GM21528 (cell line): ENCODE measurements at regions not wholly inside any gene's neighbourhood (a gene's known extent, or its start where the extent isn't known, plus 50 kb on each side); places are given as distances from the start of the nearest gene placed in this dataset.
"Not testable (repeated sequence)": the region's sequence is repeated elsewhere in the genome, so short reads cannot be mapped to it uniquely, and the experiment has no call there.

Experiments used
- ATAC-seq: cut with Tn5 transposase; IDR thresholded peaks from one replicate; pipeline ENCODE4 v1.9.1; 2021; ENCODE audit warnings: mild to moderate bottlenecking, moderate library complexity; ENCODE audit not compliant: unreplicated experiment, low FRiP score

GRCh38 chr15:62316413-62317060 lies 151.5 kb upstream of the C2CD4B start:
- no peak for ATAC-seq

GRCh38 chr15:62320259-62320658 lies 155.2 kb upstream of the C2CD4B start:
- no peak for ATAC-seq

DNA sequence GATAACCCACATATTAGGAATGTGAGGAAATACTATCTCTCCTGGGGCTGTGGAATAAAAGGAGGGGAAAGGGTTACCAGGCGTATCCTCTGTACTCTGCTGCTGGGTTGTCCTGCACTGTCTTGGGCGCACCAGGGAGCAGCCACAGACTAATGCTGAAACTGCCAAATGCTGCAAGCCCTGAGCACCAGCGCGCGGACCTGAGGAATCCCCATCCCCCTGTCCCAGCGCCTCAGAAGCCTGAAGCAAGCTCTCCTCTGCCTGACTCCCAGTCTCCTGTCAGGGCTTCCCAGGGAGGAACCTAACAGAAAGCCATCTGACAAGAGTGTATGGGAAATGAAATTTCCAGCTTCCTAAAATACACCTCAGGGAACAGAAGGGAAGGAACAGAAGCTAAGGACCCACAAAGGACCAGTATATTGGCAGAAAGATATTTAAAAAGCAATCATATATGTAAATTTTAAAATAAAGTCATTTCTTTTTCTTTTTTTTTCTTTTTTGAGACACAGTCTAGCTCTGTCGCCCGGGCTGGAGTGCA lies 158.3 kb upstream of the C2CD4B start:
- no peak for ATAC-seq

- no peak for ATAC-seq
Measured at GRCh38 chr15:62324382-62324781, 159.3 kb upstream of the C2CD4B start.

DNA sequence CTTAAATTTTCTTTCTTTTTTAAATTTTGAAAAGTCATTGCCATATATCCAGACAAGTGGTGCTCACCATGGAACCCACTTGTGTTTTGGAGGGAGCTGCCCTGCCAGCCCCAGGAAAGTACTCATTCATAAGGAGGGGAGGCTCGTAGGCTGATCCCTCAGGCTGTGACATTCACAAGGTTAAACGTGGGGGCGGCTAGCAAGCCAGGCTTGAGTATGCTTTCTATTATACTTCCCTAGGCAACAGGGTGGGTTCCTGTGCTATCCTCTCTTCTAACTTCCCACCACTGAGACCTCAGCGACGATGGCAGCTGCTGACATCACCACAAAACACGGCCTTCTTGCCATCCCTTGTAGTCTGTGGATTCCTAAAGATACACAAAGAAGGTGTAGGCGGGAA lies 160.5 kb upstream of the C2CD4B start:
- ATAC-seq: no peak

DNA sequence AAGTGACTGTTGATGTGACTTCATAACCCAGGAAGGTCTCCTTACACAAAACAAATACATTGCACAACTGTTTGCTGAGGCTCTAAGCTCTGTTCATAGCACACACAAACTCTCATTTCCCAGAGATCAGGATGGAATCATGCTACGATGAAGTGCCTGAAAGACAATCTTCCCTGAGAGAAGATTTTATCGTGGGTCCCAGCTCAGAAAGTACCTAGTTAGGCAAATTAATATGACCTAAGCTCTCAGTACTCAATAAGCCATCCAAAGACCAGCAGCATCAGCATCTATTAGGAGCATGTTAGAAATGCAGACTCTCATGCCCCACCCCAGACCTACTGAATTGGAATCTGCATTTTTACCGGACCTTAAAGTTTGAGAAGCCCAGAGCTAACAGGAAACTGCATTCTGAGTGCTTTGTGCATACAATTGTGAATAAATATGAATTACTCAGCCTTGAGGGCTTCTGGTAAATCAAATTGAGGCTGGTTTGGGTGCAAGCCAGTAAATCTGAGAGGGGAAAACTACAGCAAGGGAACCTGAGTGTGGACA lies 161.5 kb upstream of the C2CD4B start:
- ATAC-seq: no peak

DNA sequence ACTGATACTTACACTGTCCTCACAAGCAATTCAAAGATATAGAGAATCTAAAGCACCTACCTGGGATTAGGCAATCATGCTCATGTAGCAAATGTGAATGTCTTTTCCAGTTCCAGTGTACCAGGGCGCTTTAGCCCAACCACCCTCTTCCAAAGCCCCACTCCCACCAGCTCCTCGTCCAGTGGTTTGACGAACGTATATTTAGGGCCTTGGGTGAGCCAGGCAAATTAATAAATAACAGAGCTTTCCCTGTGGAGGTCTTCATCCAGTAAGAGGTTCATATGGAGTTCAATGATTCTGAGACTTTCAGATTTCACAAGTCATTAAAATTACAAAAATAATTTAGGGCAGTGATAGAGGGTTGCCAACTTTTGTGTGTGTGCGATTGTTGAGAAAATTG lies 162.3 kb upstream of the C2CD4B start:
- ATAC-seq: no peak

- ATAC-seq: not testable (repeated sequence)
Measured at GRCh38 chr15:62332472-62332871, 167.4 kb upstream of the C2CD4B start.

GRCh38 chr15:62334536-62334935 lies 169.5 kb upstream of the C2CD4B start:
- no peak for ATAC-seq

DNA sequence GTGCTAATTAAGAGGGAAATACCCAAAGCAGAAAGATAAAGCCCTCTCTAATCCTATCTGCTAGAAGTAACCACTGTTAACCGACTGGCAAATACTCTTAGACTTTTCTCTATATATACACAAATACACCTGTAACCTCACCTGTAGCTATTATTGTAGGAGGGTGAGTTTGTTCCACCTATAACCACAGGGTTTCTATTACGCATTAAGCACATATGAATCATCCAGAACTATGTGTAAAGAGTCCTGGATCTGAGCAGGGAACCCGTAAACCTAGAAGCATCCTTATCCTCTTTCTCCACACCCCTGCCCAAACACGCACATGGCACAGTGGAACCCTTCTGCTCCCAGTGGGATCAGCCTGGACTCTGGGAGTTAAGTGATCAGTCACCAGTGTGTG lies 172.8 kb upstream of the C2CD4B start:
- ATAC-seq: no peak

DNA sequence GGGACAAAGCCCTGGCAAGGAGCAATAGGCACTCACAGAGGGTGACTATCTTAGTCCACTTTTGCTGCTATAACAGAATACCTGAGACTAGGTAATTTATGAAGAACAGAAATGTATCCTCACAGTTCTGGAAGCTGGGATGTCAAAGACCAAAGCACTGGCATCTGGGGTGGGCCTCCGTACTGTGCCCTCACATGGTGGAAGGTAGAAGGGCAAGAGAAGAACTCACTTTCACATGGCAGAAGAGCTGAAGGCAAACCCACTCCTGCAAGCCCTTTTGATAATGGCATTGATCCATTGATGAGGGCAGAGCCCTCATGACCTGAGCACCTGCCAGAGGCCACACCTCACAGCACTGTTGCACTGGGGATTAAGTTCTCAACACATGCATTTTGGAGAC lies 173.4 kb upstream of the C2CD4B start:
- no peak for ATAC-seq

DNA sequence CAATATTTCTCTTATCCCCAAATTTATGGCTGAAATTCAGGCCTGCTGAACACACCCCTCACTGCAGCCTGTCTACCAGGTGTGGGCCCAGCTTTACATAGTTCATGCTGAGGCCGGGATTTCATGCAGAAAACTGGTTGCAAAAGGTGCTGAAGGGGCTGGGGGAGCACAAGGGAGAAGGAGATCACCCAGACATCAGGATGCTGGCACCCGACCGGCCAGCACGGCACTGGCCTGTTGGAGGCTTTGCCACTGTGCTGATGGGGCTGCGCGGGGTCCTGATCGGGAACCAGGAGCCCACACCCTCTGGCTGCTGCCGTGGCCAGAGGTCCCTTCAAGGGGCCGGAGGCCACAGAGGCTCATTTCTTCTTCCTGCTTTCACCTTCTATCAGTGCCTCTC lies 177.9 kb upstream of the C2CD4B start:
- ATAC-seq: no peak

GRCh38 chr15:62343397-62343796 lies 178.3 kb upstream of the C2CD4B start:
- ATAC-seq: no peak

DNA sequence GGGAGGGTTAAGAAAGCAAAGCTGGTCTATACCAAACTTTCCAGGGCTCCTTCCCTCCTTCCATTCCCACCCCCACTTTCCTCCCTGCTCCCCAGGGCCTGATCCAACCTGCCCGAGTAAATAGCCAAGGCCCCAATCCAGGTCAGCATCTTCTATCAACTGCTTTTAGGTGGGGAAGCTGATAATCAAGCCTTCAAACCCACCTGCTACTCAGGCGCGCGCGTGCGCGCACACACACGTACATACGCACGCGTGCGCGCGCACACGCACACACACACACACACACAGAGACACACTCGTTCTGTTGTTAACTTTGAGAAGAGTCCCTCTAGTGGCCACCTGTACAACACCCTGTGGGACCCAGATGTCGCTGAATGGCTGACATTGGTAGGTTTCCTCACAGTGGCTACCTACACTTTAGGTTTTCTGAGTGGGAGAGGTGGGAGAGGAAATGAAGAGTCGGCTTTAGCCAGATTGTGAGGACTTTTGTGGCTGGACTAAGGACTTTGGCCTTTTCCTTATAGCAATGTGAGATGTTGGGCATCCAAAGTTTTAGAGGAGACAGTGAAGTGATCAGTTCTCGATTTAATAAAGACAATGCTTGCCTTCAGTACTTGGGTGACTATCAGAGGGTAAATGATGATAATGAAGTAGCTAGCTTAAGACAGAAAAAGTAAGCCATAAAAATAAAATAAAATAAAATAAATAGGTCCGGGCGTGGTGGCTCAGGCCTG lies 179.9 kb upstream of the C2CD4B start:
- ATAC-seq: no peak

DNA sequence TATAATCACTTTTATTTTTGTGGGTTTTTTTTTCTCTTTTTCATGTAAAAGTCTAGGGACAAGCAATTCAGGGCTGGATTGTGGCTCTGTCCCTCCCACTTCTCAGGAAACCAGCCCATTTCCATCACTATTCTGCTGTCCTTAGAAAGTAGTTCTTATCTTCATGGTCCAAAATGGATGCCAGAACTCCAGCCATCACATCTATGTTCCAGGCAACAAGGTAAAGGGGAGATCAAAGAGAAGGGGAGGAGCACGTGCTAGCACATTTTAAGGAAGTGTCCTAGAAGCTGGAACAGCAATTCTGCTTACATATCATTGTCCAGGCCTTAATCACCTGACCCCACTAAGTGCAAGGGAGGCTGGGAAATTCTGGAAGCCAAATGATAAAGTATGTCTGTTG lies 181.1 kb upstream of the C2CD4B start:
- no peak for ATAC-seq

GRCh38 chr15:62348118-62348517 lies 183.0 kb upstream of the C2CD4B start:
- ATAC-seq: no peak

GRCh38 chr15:62348623-62349022 lies 183.5 kb upstream of the C2CD4B start:
- ATAC-seq: no peak

DNA sequence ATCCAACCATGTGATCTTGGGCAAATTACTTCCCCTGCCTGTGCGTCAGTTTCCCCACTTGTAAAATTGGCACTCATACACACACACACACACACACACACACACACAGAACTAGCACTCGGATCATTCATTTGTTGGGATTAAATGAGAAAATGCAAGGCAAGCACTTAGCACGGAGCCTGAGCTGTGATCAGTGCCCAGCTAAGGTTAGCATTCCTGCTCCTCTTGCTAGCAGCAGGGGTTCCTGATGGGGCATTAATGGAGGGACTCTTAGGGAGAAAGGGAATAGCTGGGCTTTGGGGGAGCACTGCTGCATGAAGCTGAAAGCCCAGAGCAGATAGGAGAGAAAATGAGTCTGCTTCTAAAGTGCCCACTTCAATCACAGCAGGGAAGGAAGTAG lies 187.7 kb upstream of the C2CD4B start:
- ATAC-seq: no peak

DNA sequence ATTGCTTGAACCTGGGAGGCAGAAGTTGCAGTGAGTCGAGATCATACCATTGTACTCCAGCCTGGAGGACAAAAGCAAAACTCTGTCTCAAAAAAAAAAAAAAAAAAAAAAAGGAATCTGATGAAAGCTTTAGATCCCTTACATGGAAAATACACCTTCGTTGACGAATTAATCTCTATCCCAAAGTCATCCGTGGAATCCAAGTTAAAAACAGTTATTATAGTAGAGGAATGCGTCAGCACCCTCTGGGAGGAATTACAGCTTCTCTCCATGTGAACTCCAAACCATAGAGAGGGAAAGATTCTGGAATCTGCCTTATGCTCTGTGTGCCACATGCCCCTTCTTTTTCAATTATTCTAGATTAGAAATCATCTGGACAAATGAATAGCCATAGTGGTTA lies 192.3 kb upstream of the C2CD4B start:
- no peak for ATAC-seq

- no peak for ATAC-seq
Measured at GRCh38 chr15:62359416-62359815, 194.3 kb upstream of the C2CD4B start.

- ATAC-seq: no peak
Measured at GRCh38 chr15:62360332-62361097, 195.4 kb upstream of the C2CD4B start.
